Hypothalamus (tissue), 51 donors: ENCODE measurements at regions not wholly inside any gene's neighbourhood (a gene's known extent, or its start where the extent isn't known, plus 50 kb on each side); places are given as distances from the start of the nearest gene placed in this dataset.
"Not testable (repeated sequence)": the region's sequence is repeated elsewhere in the genome, so short reads cannot be mapped to it uniquely, and the experiment has no call there.

Experiments
- DNase-seq, 51 donors: peaks; one replicate each; lab custom pipeline; 2025; lab: John Stamatoyannopoulos, UW

DNA sequence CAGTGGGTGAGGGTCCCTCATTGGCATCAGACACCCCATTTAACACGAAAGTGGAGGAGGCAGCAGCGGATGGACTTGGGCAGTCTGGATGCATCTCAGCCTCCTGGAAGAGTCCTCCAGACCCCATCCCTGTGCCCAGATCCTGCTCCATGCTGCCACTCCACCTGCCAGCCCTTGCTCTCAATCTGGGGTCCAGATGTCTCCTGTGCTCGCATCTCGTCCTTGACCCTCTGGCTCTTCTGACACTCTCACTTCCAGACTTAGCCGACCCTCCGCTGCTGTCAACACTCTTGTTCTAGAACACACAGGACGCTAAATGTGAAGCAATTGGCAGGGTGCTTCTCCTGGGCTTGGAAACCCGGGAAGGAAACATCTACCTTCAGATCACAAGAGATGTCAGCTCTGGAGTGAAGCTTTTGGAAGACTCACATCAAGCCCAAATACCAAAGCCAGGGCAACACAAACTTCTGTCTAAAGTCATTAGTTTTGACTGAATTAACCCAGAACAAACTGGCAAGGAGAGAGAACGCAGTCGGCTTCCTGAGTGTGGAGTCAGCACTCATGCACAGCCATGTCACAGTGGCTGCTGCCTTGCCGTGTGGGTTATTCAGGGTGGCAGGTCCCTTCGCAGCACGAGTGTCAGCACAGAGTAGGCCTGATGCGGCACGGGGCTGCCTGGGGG, 379.1 kb downstream of the TCERG1L start:
- no peak for DNase-seq

DNA sequence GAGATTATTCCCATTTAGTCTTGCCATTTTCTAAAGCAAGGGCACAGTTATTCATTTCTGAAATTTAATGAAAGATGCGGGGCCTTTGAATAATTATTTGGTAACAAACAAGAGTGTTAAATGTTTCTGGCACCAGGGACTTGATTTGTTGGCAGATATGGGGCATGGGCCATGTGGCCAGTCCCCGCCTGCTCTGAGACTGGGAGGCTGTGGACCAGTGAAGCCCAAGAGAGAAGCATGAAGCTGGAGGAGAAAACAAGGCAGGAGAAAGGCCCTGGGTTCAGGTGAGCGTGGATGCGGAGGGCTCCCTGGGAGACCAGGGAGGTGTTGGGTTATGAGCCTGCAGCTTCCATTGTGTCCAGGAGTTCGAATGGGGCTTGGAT, 378.5 kb downstream of the TCERG1L start:
- DNase-seq = no peak

GRCh38 chr10:130934293-130935127, 377.0 kb downstream of the TCERG1L start:
- DNase-seq = no peak

GRCh38 chr10:130935128-130935439, 376.4 kb downstream of the TCERG1L start:
- DNase-seq = no peak

DNA sequence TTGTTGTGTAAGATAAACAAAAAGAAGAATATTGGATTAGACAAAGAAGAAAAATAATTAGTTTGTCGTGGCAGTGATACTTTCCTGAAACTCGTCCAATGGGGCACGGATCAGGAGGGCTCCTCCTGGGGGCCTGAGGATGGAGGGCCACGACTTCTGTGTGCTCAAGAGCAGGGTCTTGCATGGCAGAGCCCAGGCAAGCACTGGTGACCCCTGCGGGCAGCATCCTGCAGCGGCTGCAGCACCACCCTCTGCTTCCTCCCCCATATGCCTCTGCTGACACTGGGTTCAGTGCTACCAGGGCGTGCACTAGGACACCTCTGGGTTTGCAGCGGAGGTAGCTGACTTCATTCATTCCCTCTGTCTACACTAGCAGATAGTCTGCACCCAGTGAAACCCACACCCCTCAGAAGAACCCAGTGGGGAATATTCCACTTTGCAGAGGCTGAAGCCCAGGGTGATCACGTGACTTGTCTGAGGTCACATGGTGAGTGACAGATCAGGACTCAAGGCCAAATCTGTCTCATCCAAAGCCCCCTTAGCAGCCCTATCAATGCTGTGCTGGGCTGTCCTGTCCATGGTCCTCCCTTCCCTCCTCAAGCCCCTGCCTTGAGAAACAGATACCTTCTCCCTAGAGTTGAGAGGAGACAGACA, 375.5 kb downstream of the TCERG1L start:
- DNase-seq = no peak

DNA sequence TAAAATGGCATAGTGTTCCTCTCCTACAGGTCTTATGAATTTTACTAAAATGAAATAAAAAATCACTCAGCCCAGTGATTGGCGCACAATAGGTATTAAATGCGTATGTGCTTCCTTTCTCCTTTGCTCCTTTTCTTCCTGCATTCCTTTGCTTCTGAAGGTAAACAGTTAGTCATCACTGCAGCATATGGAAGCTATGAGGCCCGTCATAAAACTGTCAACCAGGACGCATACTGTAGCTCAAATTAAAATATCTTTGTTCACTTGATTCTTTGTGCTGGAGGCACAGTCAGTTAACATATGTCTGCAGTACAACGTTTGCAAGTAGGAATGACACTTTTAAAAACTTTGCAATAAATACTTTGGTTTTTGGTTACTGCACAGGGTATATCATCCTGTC, 374.7 kb downstream of the TCERG1L start:
- DNase-seq = no peak

DNA sequence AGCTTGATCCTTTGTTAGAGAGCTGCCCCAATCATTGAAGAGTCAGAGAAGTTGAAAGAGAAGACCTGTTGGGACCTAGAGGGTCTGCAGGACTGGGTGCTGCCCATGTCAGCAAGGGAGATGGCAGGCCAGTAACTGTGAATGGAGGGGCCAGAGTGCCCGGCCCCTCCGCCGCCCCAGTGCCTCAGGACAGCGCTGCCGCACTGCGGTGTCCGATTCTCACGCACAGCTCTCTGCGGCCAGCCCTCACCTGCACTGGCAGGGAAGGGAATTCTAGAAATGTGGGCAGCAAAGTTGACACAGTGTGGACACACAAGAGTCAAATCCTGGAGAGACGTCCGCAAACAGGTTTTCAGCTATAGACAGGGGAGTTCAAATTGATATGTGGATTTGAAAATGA, 373.5 kb downstream of the TCERG1L start:
- no peak for DNase-seq

GRCh38 chr10:130938891-130939290, 372.6 kb downstream of the TCERG1L start:
- DNase-seq = not testable (repeated sequence)

DNA sequence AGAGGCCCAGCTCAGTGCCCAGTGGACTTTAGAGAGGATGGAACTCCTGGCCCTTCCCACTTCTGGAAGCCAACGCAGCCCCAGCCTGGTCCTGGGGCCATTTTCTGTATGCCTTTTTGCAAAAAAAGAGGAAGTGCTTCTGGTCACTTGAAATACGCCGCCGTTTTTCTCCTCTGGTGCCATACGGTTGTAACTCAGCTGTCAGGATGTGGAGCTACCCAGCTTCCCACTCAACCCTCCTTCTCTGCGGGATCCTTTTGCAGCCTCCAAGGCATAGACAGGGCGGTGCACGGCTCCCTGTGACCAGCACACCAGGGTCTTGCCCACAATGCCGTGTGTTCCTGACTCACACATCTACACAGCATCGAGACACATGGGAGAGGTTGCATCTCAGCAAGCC, 369.6 kb downstream of the TCERG1L start:
- no peak for DNase-seq

GRCh38 chr10:130952086-130952485, 359.4 kb downstream of the TCERG1L start:
- no peak for DNase-seq

- no peak for DNase-seq
These were observed 357.1 kb downstream of the TCERG1L start for GRCh38 chr10:130954326-130954905.

- no peak for DNase-seq
These were observed 355.3 kb downstream of the TCERG1L start for GRCh38 chr10:130956251-130956650.

GRCh38 chr10:130957423-130957822, 354.1 kb downstream of the TCERG1L start:
- no peak for DNase-seq

GRCh38 chr10:130958003-130958402, 353.5 kb downstream of the TCERG1L start:
- no peak for DNase-seq

GRCh38 chr10:130958981-130959751, 352.4 kb downstream of the TCERG1L start:
- DNase-seq = no peak

- DNase-seq = no peak
These were observed 351.7 kb downstream of the TCERG1L start for GRCh38 chr10:130959752-130960195.

DNA sequence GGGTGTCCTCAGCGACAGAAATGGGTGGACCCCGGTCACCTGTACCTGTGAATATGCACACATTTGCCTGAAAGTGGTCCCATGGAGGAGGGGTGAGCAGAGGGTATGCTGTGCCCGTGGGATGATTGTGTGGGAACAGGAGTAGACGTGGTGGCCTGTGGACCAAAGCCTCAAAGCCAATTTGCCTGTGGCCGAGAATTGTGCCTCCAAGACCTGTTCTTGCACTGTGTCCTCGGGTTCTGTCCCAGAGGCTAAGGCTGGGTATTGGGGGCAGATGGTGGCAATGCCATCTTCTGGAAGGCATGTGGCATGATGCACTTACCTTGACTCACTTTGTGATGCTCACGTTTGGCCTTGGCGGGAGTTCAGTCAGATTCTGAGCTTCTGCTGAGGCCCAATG, 351.0 kb downstream of the TCERG1L start:
- DNase-seq = no peak

DNA sequence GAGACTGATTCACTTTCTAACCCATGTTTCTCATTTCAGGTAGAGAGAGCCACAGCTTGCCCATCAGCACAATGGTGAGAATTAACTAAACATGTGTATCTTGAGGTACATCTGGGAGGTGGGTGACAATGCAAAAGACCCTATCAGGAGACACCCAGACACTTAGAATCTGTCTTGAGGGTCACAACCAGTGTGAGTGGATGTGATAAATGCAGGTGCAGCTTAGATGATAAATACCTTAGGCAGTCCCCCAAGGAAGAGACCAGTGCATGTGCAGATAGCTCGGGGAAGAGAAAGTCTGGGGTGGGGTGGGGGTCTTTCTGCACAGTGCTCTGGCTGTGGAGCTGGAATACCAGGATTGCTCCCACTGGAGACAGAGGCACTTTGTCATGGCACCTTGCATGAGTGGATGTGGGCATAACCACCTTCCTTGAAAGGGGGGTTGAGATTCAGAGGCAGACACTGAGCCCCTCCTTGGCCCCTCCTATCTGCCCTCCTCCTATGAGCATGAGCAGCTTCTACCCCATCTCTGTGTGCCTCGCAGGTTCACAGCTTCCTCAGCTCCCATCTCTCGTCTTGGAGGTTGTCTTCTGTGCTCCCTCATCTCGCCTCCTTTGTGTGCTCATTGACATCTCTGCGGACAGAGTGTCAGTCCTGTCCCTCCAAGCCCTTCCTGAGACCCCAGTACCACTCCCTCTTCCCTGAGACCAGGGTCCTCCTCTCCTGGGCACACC, 349.8 kb downstream of the TCERG1L start:
- no peak for DNase-seq

DNA sequence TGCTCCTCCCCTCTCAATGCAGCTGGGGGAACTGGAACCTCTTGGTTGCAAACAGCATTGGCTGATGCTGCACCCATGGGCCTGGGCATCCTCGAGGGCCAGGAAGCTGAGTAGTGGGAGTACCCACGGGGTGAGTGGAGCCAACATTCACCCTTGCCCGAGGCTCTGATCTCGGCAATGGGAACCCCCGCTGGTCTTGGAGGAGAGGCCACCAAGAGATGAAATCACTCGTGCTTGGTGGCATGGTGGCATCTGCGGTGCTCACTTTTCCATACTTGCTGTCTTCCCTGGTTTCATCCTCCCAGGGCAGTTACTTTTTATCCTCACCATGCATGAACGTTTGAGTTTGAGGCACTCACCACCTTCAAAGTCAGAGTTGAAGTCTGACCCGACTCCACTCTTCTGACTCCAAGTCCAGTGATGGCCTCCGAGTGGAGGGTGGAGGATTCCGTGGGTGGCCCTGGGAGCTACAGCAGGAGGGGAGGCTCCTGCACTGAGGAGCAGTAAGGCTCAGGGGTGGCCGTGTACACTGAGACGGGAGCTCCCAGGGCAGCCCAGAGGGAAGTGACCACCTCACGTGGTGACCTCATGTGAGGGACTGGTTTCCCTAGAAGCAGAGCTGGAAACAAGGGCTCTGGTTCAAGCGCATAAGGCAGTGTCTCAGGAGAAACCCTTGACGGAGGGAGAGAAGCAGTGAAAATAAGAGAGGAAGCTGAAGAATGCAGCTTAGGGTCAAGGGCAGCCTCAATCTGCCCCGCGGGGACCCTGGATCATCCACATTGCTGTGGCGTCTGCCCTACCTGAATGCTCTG, 349.1 kb downstream of the TCERG1L start:
- no peak for DNase-seq
